ENCODE measurements at regions not wholly inside any gene's neighbourhood (a gene's known extent, or its start where the extent isn't known, plus 50 kb on each side); places are given as distances from the start of the nearest gene placed in this dataset.

DNA sequence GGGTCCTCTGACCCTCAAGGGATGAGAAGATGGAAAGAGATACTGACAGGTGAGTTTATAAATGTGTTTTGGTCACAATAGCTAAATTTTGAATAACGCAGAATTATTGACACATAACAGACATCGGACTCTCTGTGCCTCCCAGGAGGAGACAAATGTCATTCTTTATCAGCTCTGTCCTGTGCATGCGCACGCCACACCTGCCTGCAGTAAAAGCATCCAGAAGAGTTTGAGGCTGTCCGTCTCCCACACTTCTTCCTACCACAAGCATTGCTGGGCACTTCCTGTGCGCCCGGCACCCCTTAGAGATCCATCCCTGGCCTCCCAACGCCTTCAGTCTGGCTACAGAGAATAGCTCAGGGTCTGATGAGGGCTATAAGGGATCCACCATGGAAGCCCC, 81.5 kb upstream of the CST7 start:
- DNase-seq = no peak
- Histone ChIP-seq H3K9me3 (replicated peaks; ENCODE audit: control insufficient read depth, low read depth, low read length) (peaks cover 12% of the 10 kb centered on the region), H3K36me3 (ENCODE audit: control insufficient read depth, insufficient read depth, low read length) (no peaks in the 10 kb centered on the region), H3K27me3 (ENCODE audit: control insufficient read depth, insufficient read depth, low read length) (no peaks in the 10 kb centered on the region), H3K4me3 (ENCODE audit: low read length) (no peak overlapping the region), H3K27ac (ENCODE audit: low read length) (no peak overlapping the region), H3K4me1 (ENCODE audit: control insufficient read depth, insufficient read depth, low read length) (no peaks in the 10 kb centered on the region)
- 92% methylated on average over 4 of the region's 8 CpGs for WGBS (ENCODE audit: insufficient coverage)

DNA sequence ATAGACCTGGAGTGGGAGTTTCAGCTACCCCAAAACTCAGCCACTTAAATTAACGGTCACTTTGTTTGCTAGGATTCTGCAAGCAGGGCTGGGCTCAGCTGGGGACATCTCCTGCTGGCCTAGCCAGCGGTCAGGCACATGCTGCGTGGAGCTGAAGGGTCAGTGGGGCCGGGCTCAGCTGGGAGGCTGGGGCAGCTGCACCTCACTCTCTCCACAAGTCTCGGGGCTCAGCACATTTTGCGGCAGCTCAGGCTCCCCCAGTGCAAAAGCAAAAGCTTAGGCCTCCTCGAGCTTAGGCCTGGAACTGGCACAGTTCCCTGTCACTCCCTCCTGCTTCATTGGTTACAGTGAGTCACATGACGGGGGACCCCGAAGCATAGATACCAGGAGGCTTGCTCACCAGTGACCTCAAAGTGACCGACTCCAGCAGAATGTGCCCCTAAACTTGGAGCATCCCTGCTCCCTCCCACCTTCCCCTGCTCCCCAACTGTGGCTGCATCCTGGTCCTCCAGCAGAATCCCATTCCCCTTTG, 80.6 kb upstream of the CST7 start:
- no peak for DNase-seq
- Histone ChIP-seq H3K27ac (ENCODE audit: low read length) (no peak overlapping the region), H3K4me3 (ENCODE audit: low read length) (no peak overlapping the region), H3K4me1 (ENCODE audit: control insufficient read depth, insufficient read depth, low read length) (no peaks in the 10 kb centered on the region), H3K36me3 (ENCODE audit: control insufficient read depth, insufficient read depth, low read length) (no peaks in the 10 kb centered on the region), H3K27me3 (ENCODE audit: control insufficient read depth, insufficient read depth, low read length) (no peaks in the 10 kb centered on the region), H3K9me3 (replicated peaks; ENCODE audit: control insufficient read depth, low read depth, low read length) (peaks cover 12% of the 10 kb centered on the region)
- WGBS (ENCODE audit: insufficient coverage) = 82% methylated on average over 10 of the region's 10 CpGs

DNA sequence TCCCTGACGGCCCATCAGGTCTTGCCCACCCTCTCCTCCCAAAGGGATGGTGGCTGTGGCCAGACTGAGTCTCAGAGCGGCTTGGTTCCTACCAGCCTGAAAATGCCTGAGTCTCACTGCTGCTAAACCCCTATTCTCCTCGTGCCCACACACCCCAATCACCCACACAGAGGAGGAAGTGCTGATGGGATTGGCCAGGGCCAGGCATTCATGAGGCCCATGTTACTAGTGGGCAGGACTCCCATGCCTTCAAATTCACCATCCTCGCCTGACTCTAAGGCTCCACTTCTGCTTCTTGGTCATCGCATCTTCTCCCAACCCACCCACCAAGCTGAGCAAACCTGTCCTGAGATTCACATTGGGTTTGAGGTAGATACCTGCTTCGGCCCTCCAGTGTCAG, 80.1 kb upstream of the CST7 start:
- Histone ChIP-seq H3K9me3 (replicated peaks; ENCODE audit: control insufficient read depth, low read depth, low read length) (peaks cover 12% of the 10 kb centered on the region), H3K4me1 (ENCODE audit: control insufficient read depth, insufficient read depth, low read length) (no peaks in the 10 kb centered on the region), H3K4me3 (ENCODE audit: low read length) (no peak overlapping the region), H3K27ac (ENCODE audit: low read length) (no peak overlapping the region), H3K36me3 (ENCODE audit: control insufficient read depth, insufficient read depth, low read length) (no peaks in the 10 kb centered on the region), H3K27me3 (ENCODE audit: control insufficient read depth, insufficient read depth, low read length) (no peaks in the 10 kb centered on the region)
- 74% methylated on average over 3 of the region's 6 CpGs for WGBS (ENCODE audit: insufficient coverage)
- DNase-seq = no peak

DNA sequence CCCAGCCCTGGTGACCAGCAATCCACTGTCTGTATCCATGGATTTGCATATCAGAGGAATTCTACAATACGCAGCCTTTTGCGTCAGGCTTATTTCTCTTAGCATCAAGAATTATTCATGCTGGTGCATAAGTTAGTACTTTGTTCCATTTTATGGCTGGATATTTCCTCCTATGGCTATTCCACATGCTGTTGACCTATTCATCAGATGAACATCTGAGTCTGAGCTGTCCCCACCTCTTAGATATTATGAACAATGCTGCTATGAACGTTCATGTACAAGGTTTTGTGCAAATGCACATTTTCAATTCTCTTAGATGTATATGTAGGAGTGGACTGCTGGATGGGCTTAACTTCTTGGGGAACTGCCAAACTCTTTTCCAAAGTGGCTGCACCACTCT, 79.0 kb upstream of the CST7 start:
- Histone ChIP-seq H3K9me3 (replicated peaks; ENCODE audit: control insufficient read depth, low read depth, low read length) (peaks cover 6% of the 10 kb centered on the region), H3K4me1 (ENCODE audit: control insufficient read depth, insufficient read depth, low read length) (no peaks in the 10 kb centered on the region), H3K27ac (ENCODE audit: low read length) (no peak overlapping the region), H3K36me3 (ENCODE audit: control insufficient read depth, insufficient read depth, low read length) (no peaks in the 10 kb centered on the region), H3K27me3 (ENCODE audit: control insufficient read depth, insufficient read depth, low read length) (no peaks in the 10 kb centered on the region), H3K4me3 (ENCODE audit: low read length) (no peak overlapping the region)
- WGBS (ENCODE audit: insufficient coverage) = no CpG with 5 or more reads among the region's 3 CpGs
- DNase-seq = no peak

DNA sequence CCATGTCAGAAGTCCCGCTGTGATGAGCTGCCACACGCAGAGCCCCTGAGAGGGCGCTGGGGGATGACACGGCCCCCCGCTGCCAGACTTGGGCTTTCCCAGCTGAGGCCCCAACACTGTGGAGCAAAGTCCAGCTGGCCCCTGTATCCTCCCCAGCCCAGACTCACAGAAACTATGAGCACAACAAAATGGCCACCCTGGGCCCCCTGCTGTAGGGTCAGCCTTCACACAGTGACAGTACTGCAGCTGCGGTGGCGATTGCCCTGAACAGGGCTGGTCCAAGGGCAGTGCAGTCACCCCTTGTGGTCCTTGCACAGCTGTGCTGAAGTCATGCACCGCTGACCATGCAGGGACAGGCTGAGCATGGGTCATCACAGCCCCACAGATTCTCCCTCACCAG, 78.2 kb upstream of the CST7 start:
- no peak overlapping the region for H3K27ac ChIP-seq (ENCODE audit: low read length)
- no peak for DNase-seq
- 80% methylated on average over 7 of the region's 8 CpGs for WGBS (ENCODE audit: insufficient coverage)
- no peaks in the 10 kb centered on the region for H3K9me3 ChIP-seq (replicated peaks; ENCODE audit: control insufficient read depth, low read depth, low read length)
- H3K27me3 ChIP-seq (ENCODE audit: control insufficient read depth, insufficient read depth, low read length) = no peaks in the 10 kb centered on the region
- no peaks in the 10 kb centered on the region for H3K36me3 ChIP-seq (ENCODE audit: control insufficient read depth, insufficient read depth, low read length)
- no peaks in the 10 kb centered on the region for H3K4me1 ChIP-seq (ENCODE audit: control insufficient read depth, insufficient read depth, low read length)
- no peak overlapping the region for H3K4me3 ChIP-seq (ENCODE audit: low read length)

DNA sequence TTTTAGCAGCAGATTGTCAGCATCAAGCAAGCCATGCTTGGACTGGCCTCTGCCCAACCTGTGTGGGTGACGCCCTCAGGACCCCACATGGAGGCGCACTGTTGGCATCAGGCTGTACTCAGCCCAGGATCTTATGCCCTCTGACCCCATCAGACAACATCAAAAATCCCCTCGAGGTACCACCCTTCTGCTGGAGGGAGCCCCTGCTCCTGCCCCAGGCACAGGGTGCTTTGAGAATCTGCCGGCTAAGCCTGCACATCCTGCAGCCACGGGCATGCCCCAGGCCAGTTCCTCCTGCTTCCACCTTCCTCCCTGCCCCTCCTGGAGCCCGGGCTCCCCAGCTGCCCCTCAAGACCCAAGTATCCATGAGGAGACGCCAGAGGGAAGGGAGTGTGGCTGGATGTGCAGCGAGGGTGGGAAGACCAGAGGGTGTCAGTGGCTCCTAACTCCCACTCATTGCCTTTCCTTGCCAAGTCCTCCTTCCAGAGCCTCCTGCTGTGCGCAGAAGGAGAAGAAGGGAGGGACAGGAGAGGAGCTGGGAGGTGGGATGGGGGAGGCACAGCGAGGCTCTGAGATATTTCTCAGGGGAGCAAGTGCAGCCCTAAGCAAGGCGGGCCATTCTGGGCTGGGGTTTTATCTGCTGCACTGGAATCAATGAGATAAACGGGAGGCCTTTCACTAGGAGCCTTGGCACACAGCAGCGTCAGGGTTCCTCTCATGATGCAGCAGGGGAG, 77.4 kb upstream of the CST7 start:
- Histone ChIP-seq H3K27me3 (ENCODE audit: control insufficient read depth, insufficient read depth, low read length) (no peaks in the 10 kb centered on the region), H3K9me3 (replicated peaks; ENCODE audit: control insufficient read depth, low read depth, low read length) (no peaks in the 10 kb centered on the region), H3K4me1 (ENCODE audit: control insufficient read depth, insufficient read depth, low read length) (no peaks in the 10 kb centered on the region), H3K27ac (ENCODE audit: low read length) (no peak overlapping the region), H3K36me3 (ENCODE audit: control insufficient read depth, insufficient read depth, low read length) (no peaks in the 10 kb centered on the region), H3K4me3 (ENCODE audit: low read length) (no peak overlapping the region)
- 66% methylated on average over 6 of the region's 13 CpGs for WGBS (ENCODE audit: insufficient coverage)
- DNase-seq = no peak

DNA sequence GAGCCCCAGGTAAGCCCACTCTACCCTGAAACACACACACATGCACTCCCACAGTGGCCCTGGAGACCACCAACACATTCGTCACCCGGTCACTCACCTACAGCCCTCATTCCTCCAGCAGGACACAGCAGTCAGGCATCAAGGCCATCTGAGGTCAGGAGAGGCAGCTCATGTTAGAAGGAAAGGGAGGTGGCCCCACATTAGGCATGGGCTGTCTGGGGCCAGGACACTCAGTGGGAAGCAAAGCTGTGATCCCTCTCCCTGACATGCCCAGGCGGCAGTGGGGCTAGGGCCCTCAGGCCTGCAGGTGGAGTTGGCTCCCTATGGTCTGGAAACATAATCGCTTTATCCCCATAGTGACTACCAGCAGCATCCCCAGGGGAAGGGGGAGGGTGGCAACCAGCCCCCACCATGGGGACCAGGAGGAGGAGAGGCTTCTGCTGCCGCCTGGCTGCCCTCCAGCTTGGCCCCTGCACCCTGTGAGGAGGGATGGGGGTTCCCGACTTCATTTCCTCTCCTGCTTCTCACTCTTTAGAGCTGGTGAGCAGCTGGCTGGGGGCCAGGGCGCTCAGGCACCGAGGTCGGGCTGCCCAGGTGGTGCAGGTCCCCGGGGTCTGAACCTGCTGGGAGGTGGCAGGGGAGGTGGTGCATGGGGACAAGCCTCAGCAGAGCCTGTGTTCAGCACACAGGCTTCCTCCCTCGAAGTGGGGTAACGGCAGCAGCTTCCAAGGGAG, 76.6 kb upstream of the CST7 start:
- H3K36me3 ChIP-seq (ENCODE audit: control insufficient read depth, insufficient read depth, low read length) = no peaks in the 10 kb centered on the region
- no peaks in the 10 kb centered on the region for H3K4me1 ChIP-seq (ENCODE audit: control insufficient read depth, insufficient read depth, low read length)
- H3K9me3 ChIP-seq (replicated peaks; ENCODE audit: control insufficient read depth, low read depth, low read length) = no peaks in the 10 kb centered on the region
- no peaks in the 10 kb centered on the region for H3K27me3 ChIP-seq (ENCODE audit: control insufficient read depth, insufficient read depth, low read length)
- H3K27ac ChIP-seq (ENCODE audit: low read length) = no peak overlapping the region
- WGBS (ENCODE audit: insufficient coverage) = 71% methylated on average over 7 of the region's 12 CpGs
- no peak overlapping the region for H3K4me3 ChIP-seq (ENCODE audit: low read length)
- DNase-seq = no peak

DNA sequence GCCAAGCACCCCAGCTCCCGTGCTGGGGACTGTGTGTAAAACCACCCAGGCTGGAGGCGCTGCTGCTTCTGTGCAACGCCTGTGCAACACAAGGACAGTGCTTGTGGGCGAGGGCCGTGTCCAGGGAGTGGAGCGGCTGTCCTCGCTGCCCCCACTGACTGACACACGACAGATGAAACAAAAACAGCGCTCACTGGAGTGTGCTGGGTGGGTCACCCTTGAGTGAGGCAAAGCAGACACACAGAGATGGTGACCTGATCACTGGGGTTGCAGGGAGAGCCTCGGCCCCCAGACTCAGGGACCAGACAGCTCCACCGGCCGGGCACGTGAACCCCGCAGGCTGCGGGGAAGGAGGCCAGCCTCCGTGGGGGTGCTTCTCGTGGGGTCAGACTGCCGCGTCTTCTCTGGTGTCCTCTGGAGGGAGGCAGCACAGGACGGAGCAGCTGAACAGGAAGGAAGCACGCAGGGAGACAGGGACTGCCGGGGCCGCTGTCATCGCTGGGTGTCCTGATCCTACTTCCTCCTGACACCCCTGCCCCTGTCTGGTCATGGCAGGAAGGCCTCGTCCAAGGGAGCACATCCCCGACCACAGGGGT, 75.9 kb upstream of the CST7 start:
- H3K36me3 ChIP-seq (ENCODE audit: control insufficient read depth, insufficient read depth, low read length) = no peaks in the 10 kb centered on the region
- no peaks in the 10 kb centered on the region for H3K9me3 ChIP-seq (replicated peaks; ENCODE audit: control insufficient read depth, low read depth, low read length)
- no peak for DNase-seq
- H3K4me1 ChIP-seq (ENCODE audit: control insufficient read depth, insufficient read depth, low read length) = no peaks in the 10 kb centered on the region
- WGBS (ENCODE audit: insufficient coverage) = 72% methylated on average over 20 of the region's 26 CpGs
- H3K4me3 ChIP-seq (ENCODE audit: low read length) = no peak overlapping the region
- H3K27me3 ChIP-seq (ENCODE audit: control insufficient read depth, insufficient read depth, low read length) = no peaks in the 10 kb centered on the region
- H3K27ac ChIP-seq (ENCODE audit: low read length) = no peak overlapping the region

DNA sequence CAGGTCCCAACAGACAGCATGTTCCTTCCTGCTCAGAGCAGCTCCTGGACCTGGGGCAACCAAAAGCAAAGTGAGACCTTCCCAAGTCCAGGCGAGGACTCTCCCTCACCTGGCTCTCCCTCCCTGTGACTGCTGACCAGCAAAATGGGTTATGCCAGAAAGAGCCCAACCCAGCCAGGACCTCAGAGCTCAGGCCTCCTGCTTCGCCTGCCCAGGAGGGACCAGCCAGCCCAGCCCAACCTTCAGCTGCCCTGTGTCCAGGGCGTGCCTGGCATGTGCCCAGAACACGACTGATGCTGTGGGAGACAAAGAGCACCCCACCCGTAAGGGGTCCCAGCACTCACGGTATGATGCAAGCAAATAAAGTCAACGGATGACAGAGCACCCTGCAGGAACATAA, 74.0 kb upstream of the CST7 start:
- H3K4me1 ChIP-seq (ENCODE audit: control insufficient read depth, insufficient read depth, low read length) = no peaks in the 10 kb centered on the region
- H3K9me3 ChIP-seq (replicated peaks; ENCODE audit: control insufficient read depth, low read depth, low read length) = no peaks in the 10 kb centered on the region
- H3K36me3 ChIP-seq (ENCODE audit: control insufficient read depth, insufficient read depth, low read length) = no peaks in the 10 kb centered on the region
- no peak overlapping the region for H3K4me3 ChIP-seq (ENCODE audit: low read length)
- no peak for DNase-seq
- H3K27ac ChIP-seq (ENCODE audit: low read length) = no peak overlapping the region
- H3K27me3 ChIP-seq (ENCODE audit: control insufficient read depth, insufficient read depth, low read length) = no peaks in the 10 kb centered on the region
- WGBS (ENCODE audit: insufficient coverage) = 81% methylated on average over 5 of the region's 7 CpGs

DNA sequence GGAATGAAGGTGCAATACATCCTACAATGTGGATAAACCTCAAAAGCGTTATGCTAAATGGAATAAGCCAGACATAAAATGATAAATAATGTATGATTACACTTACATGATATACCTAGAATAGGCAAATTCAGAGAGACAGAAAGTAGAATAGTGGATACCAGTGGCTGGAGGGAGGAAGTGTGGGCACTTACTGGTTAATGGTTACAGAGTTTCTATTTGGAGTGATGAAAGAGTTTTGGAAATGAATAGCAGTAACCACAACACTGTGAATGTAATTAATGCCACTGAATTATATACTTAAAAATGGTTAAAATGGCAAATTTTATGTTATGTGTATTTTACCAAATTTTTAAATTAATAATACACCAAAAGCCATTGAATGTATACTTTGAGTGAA, 71.4 kb upstream of the CST7 start:
- Histone ChIP-seq H3K27me3 (ENCODE audit: control insufficient read depth, insufficient read depth, low read length) (no peaks in the 10 kb centered on the region), H3K4me3 (ENCODE audit: low read length) (no peak overlapping the region), H3K36me3 (ENCODE audit: control insufficient read depth, insufficient read depth, low read length) (no peaks in the 10 kb centered on the region), H3K9me3 (replicated peaks; ENCODE audit: control insufficient read depth, low read depth, low read length) (peaks cover 2% of the 10 kb centered on the region), H3K4me1 (ENCODE audit: control insufficient read depth, insufficient read depth, low read length) (no peaks in the 10 kb centered on the region), H3K27ac (ENCODE audit: low read length) (no peak overlapping the region)
- no peak for DNase-seq
- no CpG with 5 or more reads among the region's 1 CpG for WGBS (ENCODE audit: insufficient coverage)
